ENCODE measurements at regions not wholly inside any gene's neighbourhood (a gene's known extent, or its start where the extent isn't known, plus 50 kb on each side); places are given as distances from the start of the nearest gene placed in this dataset.

GRCh38 chr2:161049559-161049958 is 110.7 kb upstream of the TANK start:
- no peaks in the 10 kb centered on the region for H3K9me3 ChIP-seq (replicated peaks in 1 of 3)
- H3K4me1 ChIP-seq (replicated peaks in 1 of 2), result no peaks in the 10 kb centered on the region
- no peak for DNase-seq
- WGBS, 4 donors, result 89 to 100% (median 91%) methylated on average over 1 of the region's 1 CpG
- no peaks in the 10 kb centered on the region for H3K36me3 ChIP-seq (replicated peaks in 1 of 2)
- H3K27me3 ChIP-seq, result no peaks in the 10 kb centered on the region
- intact Hi-C loops (cut with DNase I), result no loop called here
- no peak overlapping the region for H3K4me3 ChIP-seq
- no peak overlapping the region for H3K27ac ChIP-seq
- no peak for TF ChIP-seq POLR2A (IDR thresholded peaks at IDR 0.05)
- TF ChIP-seq, protein P1, sequence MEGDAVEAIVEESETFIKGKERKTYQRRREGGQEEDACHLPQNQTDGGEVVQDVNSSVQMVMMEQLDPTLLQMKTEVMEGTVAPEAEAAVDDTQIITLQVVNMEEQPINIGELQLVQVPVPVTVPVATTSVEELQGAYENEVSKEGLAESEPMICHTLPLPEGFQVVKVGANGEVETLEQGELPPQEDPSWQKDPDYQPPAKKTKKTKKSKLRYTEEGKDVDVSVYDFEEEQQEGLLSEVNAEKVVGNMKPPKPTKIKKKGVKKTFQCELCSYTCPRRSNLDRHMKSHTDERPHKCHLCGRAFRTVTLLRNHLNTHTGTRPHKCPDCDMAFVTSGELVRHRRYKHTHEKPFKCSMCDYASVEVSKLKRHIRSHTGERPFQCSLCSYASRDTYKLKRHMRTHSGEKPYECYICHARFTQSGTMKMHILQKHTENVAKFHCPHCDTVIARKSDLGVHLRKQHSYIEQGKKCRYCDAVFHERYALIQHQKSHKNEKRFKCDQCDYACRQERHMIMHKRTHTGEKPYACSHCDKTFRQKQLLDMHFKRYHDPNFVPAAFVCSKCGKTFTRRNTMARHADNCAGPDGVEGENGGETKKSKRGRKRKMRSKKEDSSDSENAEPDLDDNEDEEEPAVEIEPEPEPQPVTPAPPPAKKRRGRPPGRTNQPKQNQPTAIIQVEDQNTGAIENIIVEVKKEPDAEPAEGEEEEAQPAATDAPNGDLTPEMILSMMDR (IDR thresholded peaks at IDR 0.05), result no peak

DNA sequence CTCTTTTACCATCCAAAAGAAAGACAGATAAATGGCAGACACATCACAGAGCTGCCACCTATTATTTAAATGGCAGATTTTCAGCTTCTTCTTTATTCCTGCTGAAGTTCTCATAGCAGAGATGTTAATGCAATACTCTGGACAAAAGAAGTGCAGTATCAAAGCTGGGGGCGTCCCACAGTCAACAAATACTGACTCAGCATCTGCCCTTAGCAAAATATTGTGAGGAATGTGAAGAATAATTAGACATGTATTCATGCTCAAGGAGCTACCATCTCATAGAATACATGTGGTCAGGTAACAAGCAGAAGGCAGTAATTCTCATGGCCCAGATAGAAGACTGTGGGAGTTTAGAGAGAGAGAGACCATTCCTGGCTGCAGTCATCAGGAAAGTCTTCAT is 108.0 kb upstream of the TANK start:
- H3K27ac ChIP-seq, result no peak overlapping the region
- no peak for DNase-seq
- WGBS, 4 donors, result 79 to 87% (median 84%) methylated on average over 1 of the region's 1 CpG
- H3K4me3 ChIP-seq, result no peak overlapping the region
- no peaks in the 10 kb centered on the region for H3K4me1 ChIP-seq (replicated peaks in 1 of 2)
- H3K36me3 ChIP-seq (replicated peaks in 1 of 2), result no peaks in the 10 kb centered on the region
- TF ChIP-seq, protein P1 (IDR thresholded peaks at IDR 0.05), result no peak
- no peak for TF ChIP-seq POLR2A (IDR thresholded peaks at IDR 0.05)
- intact Hi-C loops (cut with DNase I), result no loop called here
- no peaks in the 10 kb centered on the region for H3K27me3 ChIP-seq
- H3K9me3 ChIP-seq (replicated peaks in 1 of 3), result no peaks in the 10 kb centered on the region

- no peak overlapping the region for H3K4me3 ChIP-seq
- H3K27me3 ChIP-seq, result no peaks in the 10 kb centered on the region
- intact Hi-C loops (cut with DNase I), result no loop called here
- H3K9me3 ChIP-seq (replicated peaks in 1 of 3), result no peaks in the 10 kb centered on the region
- DNase-seq, result no peak
- H3K4me1 ChIP-seq (replicated peaks in 1 of 2), result no peaks in the 10 kb centered on the region
- H3K27ac ChIP-seq, result no peak overlapping the region
- H3K36me3 ChIP-seq (replicated peaks in 1 of 2), result no peaks in the 10 kb centered on the region
- no peak for TF ChIP-seq POLR2A (IDR thresholded peaks at IDR 0.05)
- TF ChIP-seq, protein P1 (IDR thresholded peaks at IDR 0.05), result no peak
These were observed 104.9 kb upstream of the TANK start for GRCh38 chr2:161055289-161055688.

DNA sequence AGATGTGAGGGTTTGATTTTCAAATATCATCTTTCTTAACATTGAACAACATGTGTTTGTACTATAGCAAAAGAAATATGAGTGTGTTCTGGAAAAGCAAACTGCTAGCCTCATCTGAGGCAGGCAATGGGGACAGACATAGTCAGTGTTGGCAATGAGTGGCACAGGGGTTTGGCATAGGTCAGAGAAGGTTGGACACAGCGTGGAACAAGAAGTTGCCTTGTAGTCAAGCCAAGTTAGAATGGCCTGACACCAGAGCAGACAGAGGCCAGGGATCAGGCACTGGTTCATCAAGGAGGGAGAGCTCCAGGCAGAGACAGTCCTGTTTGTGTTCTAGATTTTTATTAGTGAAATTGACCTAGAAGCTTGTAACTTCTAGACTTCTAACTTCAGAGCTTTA is 100.8 kb upstream of the TANK start:
- H3K9me3 ChIP-seq (replicated peaks in 1 of 3), result no peaks in the 10 kb centered on the region
- H3K36me3 ChIP-seq (replicated peaks in 1 of 2), result no peaks in the 10 kb centered on the region
- H3K4me1 ChIP-seq (replicated peaks in 1 of 2), result peaks cover 0 to 9% of the 10 kb centered on the region in 2 donors
- DNase-seq, result no peak
- intact Hi-C loops (cut with DNase I), result no loop called here
- H3K27ac ChIP-seq, result no peak overlapping the region
- TF ChIP-seq, protein P1 (IDR thresholded peaks at IDR 0.05), result no peak
- no peak for TF ChIP-seq POLR2A (IDR thresholded peaks at IDR 0.05)
- 84 to 96% (median 88%) methylated on average over 1 of the region's 1 CpG for WGBS, 4 donors
- H3K4me3 ChIP-seq, result no peak overlapping the region
- no peaks in the 10 kb centered on the region for H3K27me3 ChIP-seq
